Activated T-helper 17 cell treated with anti-CD3 and anti-CD28 coated beads, Interleukin-2, amount 50 U/mL, for 72 hours (primary cell): ENCODE measurements at regions not wholly inside any gene's neighbourhood (a gene's known extent, or its start where the extent isn't known, plus 50 kb on each side); places are given as distances from the start of the nearest gene placed in this dataset.

Experiments used
- ATAC-seq: fragments of 150-1000 bp; cut with Tn5 transposase; replicated peaks from 2 replicates; pipeline ENCODE4 v1.10.0; 2021; ENCODE audit warnings: mild to moderate bottlenecking, moderate library complexity
- H3K27ac Mint-ChIP-seq: one replicate; pipeline ENCODE4 v1.8.0; 2022; ENCODE audit warnings: mixed read lengths
- H3K27me3 Mint-ChIP-seq: one replicate; pipeline ENCODE4 v1.8.0; 2022; ENCODE audit warnings: mixed read lengths
- H3K36me3 Mint-ChIP-seq: one replicate; pipeline ENCODE4 v1.8.0; 2022; ENCODE audit warnings: low read depth, mild to moderate bottlenecking, mixed read lengths
- H3K4me1 Mint-ChIP-seq: one replicate; pipeline ENCODE4 v1.8.0; 2022; ENCODE audit warnings: mixed read lengths
- H3K4me3 Mint-ChIP-seq: one replicate; pipeline ENCODE4 v1.8.0; 2022; ENCODE audit warnings: mild to moderate bottlenecking, mixed read lengths
- H3K9me3 Mint-ChIP-seq: one replicate; pipeline ENCODE4 v1.8.0; 2022; ENCODE audit warnings: mixed read lengths

DNA sequence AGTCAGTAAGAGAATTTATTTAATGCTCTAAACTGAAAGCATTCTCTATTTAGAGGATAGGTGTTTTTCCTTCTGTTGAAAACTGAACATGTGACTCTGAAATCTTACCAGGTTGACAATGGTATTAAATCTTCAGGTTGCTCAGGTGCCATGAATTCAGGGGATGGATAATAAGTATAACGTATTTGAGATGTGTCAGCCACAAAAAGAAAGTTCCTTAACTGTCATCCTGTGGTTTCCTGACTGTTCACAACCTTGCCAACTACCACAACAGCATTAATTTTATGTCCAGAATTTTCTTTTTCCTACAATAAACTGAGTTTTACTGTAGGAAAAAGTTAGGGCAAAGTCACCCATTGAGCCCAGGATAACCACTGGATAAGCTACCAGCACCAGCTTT lies 243.3 kb upstream of the PSMD7 start:
- Mint-ChIP-seq H3K4me3 (no peak overlapping the region), H3K27ac (no peak overlapping the region), H3K36me3 (no peaks in the 10 kb centered on the region), H3K27me3 (peaks cover 10% of the 10 kb centered on the region), H3K9me3 (peaks cover 7% of the 10 kb centered on the region), H3K4me1 (no peaks in the 10 kb centered on the region)
- no peak for ATAC-seq

- no peaks in the 10 kb centered on the region for H3K4me1 Mint-ChIP-seq
- no peaks in the 10 kb centered on the region for H3K36me3 Mint-ChIP-seq
- H3K9me3 Mint-ChIP-seq, result peaks cover 7% of the 10 kb centered on the region
- no peak overlapping the region for H3K4me3 Mint-ChIP-seq
- peaks cover 14% of the 10 kb centered on the region for H3K27me3 Mint-ChIP-seq
- no peak for ATAC-seq
- no peak overlapping the region for H3K27ac Mint-ChIP-seq
Observed at GRCh38 chr16:74052016-74052415, 244.6 kb upstream of the PSMD7 start.

- no peak overlapping the region for H3K4me3 Mint-ChIP-seq
- peaks cover 8% of the 10 kb centered on the region for H3K27me3 Mint-ChIP-seq
- no peak overlapping the region for H3K27ac Mint-ChIP-seq
- no peaks in the 10 kb centered on the region for H3K36me3 Mint-ChIP-seq
- no peaks in the 10 kb centered on the region for H3K4me1 Mint-ChIP-seq
- no peak for ATAC-seq
- no peaks in the 10 kb centered on the region for H3K9me3 Mint-ChIP-seq
Observed at GRCh38 chr16:74049027-74049426, 247.6 kb upstream of the PSMD7 start.

- Mint-ChIP-seq H3K9me3 (no peaks in the 10 kb centered on the region), H3K4me1 (no peaks in the 10 kb centered on the region), H3K27ac (no peak overlapping the region), H3K36me3 (no peaks in the 10 kb centered on the region), H3K4me3 (no peak overlapping the region), H3K27me3 (peaks cover 7% of the 10 kb centered on the region)
- ATAC-seq, result no peak
Observed at GRCh38 chr16:74046524-74046923, 250.1 kb upstream of the PSMD7 start.

- Mint-ChIP-seq H3K4me1 (no peaks in the 10 kb centered on the region), H3K27ac (no peak overlapping the region), H3K4me3 (no peak overlapping the region), H3K9me3 (no peaks in the 10 kb centered on the region), H3K27me3 (peaks cover 7% of the 10 kb centered on the region), H3K36me3 (no peaks in the 10 kb centered on the region)
- ATAC-seq, result no peak
Observed at GRCh38 chr16:74045513-74045912, 251.1 kb upstream of the PSMD7 start.

- H3K36me3 Mint-ChIP-seq, result no peaks in the 10 kb centered on the region
- peaks cover 8% of the 10 kb centered on the region for H3K27me3 Mint-ChIP-seq
- no peaks in the 10 kb centered on the region for H3K4me1 Mint-ChIP-seq
- no peaks in the 10 kb centered on the region for H3K9me3 Mint-ChIP-seq
- no peak overlapping the region for H3K27ac Mint-ChIP-seq
- no peak for ATAC-seq
- H3K4me3 Mint-ChIP-seq, result no peak overlapping the region
Observed at GRCh38 chr16:74035816-74036215, 260.8 kb upstream of the PSMD7 start.

DNA sequence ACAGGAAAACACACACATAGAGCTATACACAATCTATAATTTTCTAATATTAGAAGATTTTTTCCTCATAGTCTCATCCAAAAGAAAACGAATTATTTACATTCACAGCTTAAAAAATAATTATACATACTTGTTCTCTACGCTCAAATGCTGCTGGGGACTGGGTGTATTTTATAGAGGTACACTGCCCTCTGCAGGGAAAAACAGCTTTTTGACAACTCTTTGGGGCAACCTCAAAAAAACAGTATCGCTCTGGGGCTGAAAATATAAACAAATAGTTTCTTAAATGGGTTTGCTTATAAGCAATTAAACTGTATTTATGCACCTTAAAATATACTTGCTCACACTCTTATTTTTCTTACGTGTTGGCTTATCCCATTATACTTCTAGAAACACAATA lies 261.8 kb upstream of the PSMD7 start:
- Mint-ChIP-seq H3K27ac (no peak overlapping the region), H3K4me3 (no peak overlapping the region), H3K9me3 (no peaks in the 10 kb centered on the region), H3K27me3 (peaks cover 6% of the 10 kb centered on the region), H3K4me1 (no peaks in the 10 kb centered on the region), H3K36me3 (no peaks in the 10 kb centered on the region)
- no peak for ATAC-seq

GRCh38 chr16:74034200-74034599 lies 262.4 kb upstream of the PSMD7 start:
- Mint-ChIP-seq H3K27ac (no peak overlapping the region), H3K4me3 (no peak overlapping the region), H3K9me3 (no peaks in the 10 kb centered on the region), H3K36me3 (no peaks in the 10 kb centered on the region), H3K27me3 (peaks cover 6% of the 10 kb centered on the region), H3K4me1 (no peaks in the 10 kb centered on the region)
- ATAC-seq, result no peak

DNA sequence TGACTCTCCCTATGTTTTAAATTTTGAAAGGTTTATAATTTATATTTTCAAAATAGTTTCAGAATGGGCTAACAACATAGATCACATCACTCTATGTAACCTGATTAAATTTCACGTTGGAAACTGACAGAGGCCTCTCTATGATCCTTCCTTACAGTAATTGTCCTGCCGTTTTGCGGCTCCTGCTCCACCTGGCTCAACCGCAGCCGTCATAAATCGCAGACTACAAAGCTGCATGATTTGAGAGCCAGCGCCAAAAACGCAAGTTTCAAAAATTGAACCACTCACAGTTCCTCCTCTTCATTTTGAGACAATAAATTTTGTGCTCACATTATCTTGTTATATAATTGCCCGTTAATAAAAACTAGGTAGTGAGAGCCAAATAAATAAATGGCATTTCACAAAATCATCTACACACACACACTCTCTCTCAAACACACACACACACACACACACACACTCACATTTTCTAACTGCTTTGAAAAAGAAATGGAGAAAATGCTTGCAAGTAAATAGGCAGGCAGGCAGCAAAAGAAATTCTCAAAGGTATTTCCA lies 263.1 kb upstream of the PSMD7 start:
- no peak for ATAC-seq
- no peaks in the 10 kb centered on the region for H3K36me3 Mint-ChIP-seq
- H3K27me3 Mint-ChIP-seq, result peaks cover 6% of the 10 kb centered on the region
- H3K9me3 Mint-ChIP-seq, result no peaks in the 10 kb centered on the region
- no peak overlapping the region for H3K4me3 Mint-ChIP-seq
- no peaks in the 10 kb centered on the region for H3K4me1 Mint-ChIP-seq
- no peak overlapping the region for H3K27ac Mint-ChIP-seq

GRCh38 chr16:74031551-74031950 lies 265.1 kb upstream of the PSMD7 start:
- Mint-ChIP-seq H3K27ac (no peak overlapping the region), H3K27me3 (peaks cover 5% of the 10 kb centered on the region), H3K9me3 (no peaks in the 10 kb centered on the region), H3K4me1 (no peaks in the 10 kb centered on the region), H3K4me3 (no peak overlapping the region), H3K36me3 (no peaks in the 10 kb centered on the region)
- no peak for ATAC-seq

DNA sequence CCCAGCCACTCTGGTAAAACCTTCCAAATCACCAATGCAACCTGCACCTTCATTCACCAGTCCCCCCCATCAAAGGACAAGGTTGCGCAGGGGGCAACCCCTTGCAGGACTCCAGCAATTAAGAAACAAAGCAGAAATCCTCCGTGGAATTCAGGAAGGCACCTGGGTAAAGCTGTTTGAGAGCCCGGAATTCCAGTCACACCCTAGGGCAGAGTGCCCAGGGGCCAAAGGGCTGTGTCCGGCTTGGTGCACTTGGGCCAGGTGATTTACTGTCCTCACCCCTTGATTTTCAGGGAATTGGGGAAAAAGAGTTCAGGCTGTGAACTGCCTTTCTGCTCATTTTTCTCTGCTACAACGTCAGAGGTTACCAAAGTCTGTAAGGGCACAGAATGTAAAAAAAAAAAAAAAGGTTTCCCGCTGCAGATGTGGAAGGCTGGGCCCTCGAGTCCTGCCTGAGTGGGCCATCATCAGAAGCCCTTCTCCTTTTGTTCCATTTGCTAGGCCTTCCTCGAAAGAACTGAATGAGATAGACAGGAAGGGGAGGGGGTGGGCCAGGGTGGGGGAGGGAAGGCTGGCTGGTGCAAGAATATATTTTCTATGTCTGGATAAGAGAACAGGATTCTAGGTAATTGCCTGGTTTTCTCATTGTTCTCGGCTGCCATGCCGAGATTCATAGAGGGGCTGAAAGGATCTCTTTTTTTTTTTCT lies 266.5 kb upstream of the PSMD7 start:
- H3K4me3 Mint-ChIP-seq, result no peak overlapping the region
- H3K27me3 Mint-ChIP-seq, result peaks cover 6% of the 10 kb centered on the region
- no peaks in the 10 kb centered on the region for H3K9me3 Mint-ChIP-seq
- H3K27ac Mint-ChIP-seq, result no peak overlapping the region
- no peak for ATAC-seq
- no peaks in the 10 kb centered on the region for H3K36me3 Mint-ChIP-seq
- H3K4me1 Mint-ChIP-seq, result no peaks in the 10 kb centered on the region

DNA sequence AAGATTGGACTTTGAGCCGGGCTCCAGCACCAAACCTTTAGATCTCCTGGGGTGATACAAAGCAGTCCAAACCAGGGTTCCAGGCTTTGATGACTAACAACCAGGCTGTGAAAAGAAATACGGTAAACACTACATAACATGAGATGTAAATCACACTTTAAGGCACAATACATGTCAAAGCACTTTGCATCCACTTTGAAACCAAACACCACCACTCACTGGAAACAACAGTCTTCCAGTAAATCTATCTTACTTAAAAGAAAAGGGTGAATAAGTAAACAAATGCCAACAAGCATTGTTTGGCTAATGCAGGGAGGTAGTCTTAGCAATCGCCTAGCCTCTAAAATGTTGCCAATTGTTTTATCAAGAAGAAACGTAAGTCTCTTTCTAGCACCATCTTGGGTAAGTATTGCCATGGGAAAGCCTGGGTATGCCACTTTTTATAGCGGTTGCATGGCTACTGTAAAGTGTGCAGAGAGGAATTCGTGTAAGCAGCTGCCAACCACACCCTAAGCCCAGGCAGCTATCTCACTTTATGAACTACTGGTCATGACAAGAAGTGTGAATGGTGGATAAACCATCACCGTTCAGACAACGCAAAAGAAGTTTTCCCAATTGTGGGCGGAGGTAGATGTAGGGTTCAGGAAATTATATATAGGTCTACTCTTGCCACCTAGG lies 267.4 kb upstream of the PSMD7 start:
- Mint-ChIP-seq H3K4me1 (no peaks in the 10 kb centered on the region), H3K36me3 (no peaks in the 10 kb centered on the region), H3K4me3 (no peak overlapping the region), H3K9me3 (no peaks in the 10 kb centered on the region), H3K27me3 (peaks cover 4% of the 10 kb centered on the region), H3K27ac (no peak overlapping the region)
- ATAC-seq, result no peak

DNA sequence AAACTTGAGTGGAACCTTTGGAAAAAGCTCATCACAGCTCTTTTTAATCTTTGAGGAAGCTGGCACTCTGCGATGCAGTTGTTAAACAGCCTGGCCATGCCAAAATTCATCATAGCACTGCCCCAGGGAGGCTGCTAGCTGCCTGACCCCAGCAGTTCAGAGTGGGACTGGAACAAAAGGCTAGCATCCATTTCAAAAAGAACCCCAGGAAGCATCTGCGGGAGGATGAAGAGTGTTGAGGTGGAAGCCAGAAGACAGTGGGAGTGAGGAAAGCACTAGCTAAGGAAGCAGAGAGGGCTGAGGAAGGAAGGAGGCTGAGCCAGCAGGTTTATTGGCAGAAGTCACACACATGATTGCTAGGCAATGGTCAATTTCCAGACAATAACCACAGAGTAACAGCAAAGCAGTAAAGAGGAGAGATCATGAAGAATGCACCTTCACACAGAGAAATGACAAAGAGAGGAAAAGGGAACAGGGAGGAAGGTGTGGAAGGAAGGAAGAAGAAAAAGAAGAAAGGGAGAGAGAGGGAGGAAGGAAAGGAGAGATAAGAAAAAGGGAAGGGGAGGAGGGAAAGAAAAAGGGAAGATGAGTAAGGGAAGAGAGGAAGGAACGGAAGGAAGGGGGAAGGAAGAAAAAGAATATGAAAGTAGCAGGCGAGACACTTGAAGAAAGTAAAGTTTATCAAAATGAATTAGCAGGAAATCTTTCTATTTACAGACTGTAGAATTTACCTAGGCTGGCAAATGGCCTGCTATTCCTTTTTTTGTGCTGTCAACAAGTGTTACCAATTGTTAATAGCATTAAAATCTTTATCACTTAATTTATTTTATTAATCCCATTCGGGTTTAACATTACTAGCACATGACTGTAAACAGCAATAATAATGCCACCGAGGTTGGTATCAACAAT lies 270.0 kb upstream of the PSMD7 start:
- Mint-ChIP-seq H3K4me1 (no peaks in the 10 kb centered on the region), H3K4me3 (no peak overlapping the region), H3K27me3 (peaks cover 8% of the 10 kb centered on the region), H3K27ac (no peak overlapping the region), H3K9me3 (no peaks in the 10 kb centered on the region), H3K36me3 (no peaks in the 10 kb centered on the region)
- no peak for ATAC-seq

DNA sequence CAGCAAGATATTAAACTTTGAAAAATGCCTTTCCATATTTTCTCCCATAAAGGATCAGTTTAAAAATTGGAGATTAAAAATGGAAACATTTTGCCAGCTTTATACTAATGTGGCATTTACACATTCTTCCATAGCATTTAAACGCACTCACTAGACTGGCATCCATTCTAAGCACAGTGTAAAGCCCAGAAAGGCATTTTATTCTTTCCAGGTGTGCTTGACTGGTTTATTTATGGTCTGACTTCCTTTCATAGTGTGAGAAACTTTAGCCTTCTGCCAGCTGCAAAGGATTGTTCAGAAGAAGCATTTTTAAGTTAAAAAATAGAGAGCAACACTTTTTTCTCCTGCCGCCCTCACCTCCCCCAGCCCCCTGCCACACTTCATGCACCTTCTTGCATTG lies 271.7 kb upstream of the PSMD7 start:
- ATAC-seq, result no peak
- Mint-ChIP-seq H3K9me3 (no peaks in the 10 kb centered on the region), H3K4me3 (no peak overlapping the region), H3K36me3 (no peaks in the 10 kb centered on the region), H3K4me1 (no peaks in the 10 kb centered on the region), H3K27ac (no peak overlapping the region), H3K27me3 (peaks cover 8% of the 10 kb centered on the region)
